Keratinocyte (primary cell): ENCODE measurements at regions not wholly inside any gene's neighbourhood (a gene's known extent, or its start where the extent isn't known, plus 50 kb on each side); places are given as distances from the start of the nearest gene placed in this dataset.

ENCODE experiments used
- DNase-seq: peaks from one replicate; pipeline ENCODE4 v3.0.0-alpha.2; 2011; ENCODE audit warnings: low read depth, missing footprints, low spot score
- FAIRE-seq: peaks from 2 replicates; lab custom pipeline; 2011; peaks lifted over from hg19 to GRCh38; lab: Jason Lieb, UNC
- H2AFZ ChIP-seq: 2 replicates; pipeline ENCODE4 v1.6.0; 2012; ENCODE audit warnings: low read length, control low read depth, inconsistent platforms; ENCODE audit not compliant: control insufficient read depth
- H3K27ac ChIP-seq: 2 replicates; pipeline ENCODE4 v1.5.1; 2011; ENCODE audit warnings: low read length; ENCODE audit not compliant: control insufficient read depth, insufficient read depth
- H3K27me3 ChIP-seq: 3 replicates; pipeline ENCODE4 v1.6.0; 2011; ENCODE audit warnings: low read length; ENCODE audit not compliant: control insufficient read depth, insufficient read depth; ENCODE audit errors: extremely low read depth
- H3K36me3 ChIP-seq, 2 experiments: 2 replicates in 1 of 2; 3 replicates in 1 of 2; pipeline ENCODE4 v1.5.1; 2011; ENCODE audit warnings: low read length in 2 of 2, mild to moderate bottlenecking in 1 of 2; ENCODE audit not compliant: control insufficient read depth in 2 of 2, insufficient read depth in 2 of 2; ENCODE audit errors: extremely low read depth in 1 of 2
- H3K4me1 ChIP-seq: 3 replicates; pipeline ENCODE4 v1.5.1; 2011; ENCODE audit warnings: low read length; ENCODE audit not compliant: control insufficient read depth, insufficient read depth; ENCODE audit errors: extremely low read depth
- H3K4me2 ChIP-seq: 3 replicates; pipeline ENCODE4 v1.6.0; 2011; ENCODE audit warnings: low read depth, low read length; ENCODE audit not compliant: control insufficient read depth, insufficient read depth; ENCODE audit errors: extremely low read depth
- H3K4me3 ChIP-seq, 3 experiments: fragments of 200-600 bp in 1 of 3; sonication (generic) in 1 of 3; 2 replicates in 2 of 3; 3 replicates in 1 of 3; pipeline ENCODE4 v1.5.1; 2011 to 2016; ENCODE audit warnings: low read length in 3 of 3, mild to moderate bottlenecking in 3 of 3, control low read depth in 2 of 3, inconsistent platforms in 1 of 3, low read depth in 1 of 3, mixed read lengths in 1 of 3, mixed run types in 1 of 3, moderate library complexity in 1 of 3; ENCODE audit not compliant: control insufficient read depth in 2 of 3, insufficient read depth in 2 of 3; ENCODE audit errors: extremely low read depth in 1 of 3
- H3K79me2 ChIP-seq: 2 replicates; pipeline ENCODE4 v1.6.0; 2012; ENCODE audit warnings: low read length; ENCODE audit not compliant: control insufficient read depth, insufficient read depth
- H3K9ac ChIP-seq: 3 replicates; pipeline ENCODE4 v1.6.0; 2011; ENCODE audit warnings: low read length; ENCODE audit not compliant: control insufficient read depth, insufficient read depth; ENCODE audit errors: extremely low read depth
- H3K9me1 ChIP-seq: 3 replicates; pipeline ENCODE4 v1.6.0; 2011; ENCODE audit warnings: low read length; ENCODE audit not compliant: control insufficient read depth, insufficient read depth; ENCODE audit errors: extremely low read depth
- H3K9me3 ChIP-seq: 2 replicates; pipeline ENCODE4 v1.5.1; 2012; ENCODE audit warnings: low read depth, low read length; ENCODE audit not compliant: control insufficient read depth
- H4K20me1 ChIP-seq: 3 replicates; pipeline ENCODE4 v1.6.0; 2011; ENCODE audit warnings: low read length; ENCODE audit not compliant: control insufficient read depth, insufficient read depth; ENCODE audit errors: extremely low read depth
- EZH2 ChIP-seq: IDR thresholded peaks from one replicate; pipeline ENCODE4 v1.6.1; 2012; ENCODE audit warnings: inconsistent platforms, mild to moderate bottlenecking, low read length, moderate library complexity
- dilution Hi-C: fragments of 300-500 bp; cut with MboI; formaldehyde crosslinking; loops from one replicate; pipeline ENCODE4 v1.7.0; 2020; ENCODE audit warnings: low sequenced_read_pairs; ENCODE audit not compliant: extremely low pct_ligation_motif_present
- TF ChIP-seq, protein P1 (sequence below), 3 experiments: IDR thresholded peaks in 1 of 3; conservative IDR thresholded peaks in 1 of 3; optimal IDR thresholded peaks in 1 of 3; 2 replicates in 2 of 3; 3 replicates in 1 of 3; pipeline versions ENCODE3 to v1.5.1; 2011; ENCODE audit warnings: low read length in 3 of 3, mild to moderate bottlenecking in 3 of 3, moderate library complexity in 2 of 3, control low read depth in 1 of 3, inconsistent platforms in 1 of 3; ENCODE audit not compliant: insufficient read depth in 2 of 3; ENCODE audit errors: extremely low read depth in 1 of 3

DNA sequence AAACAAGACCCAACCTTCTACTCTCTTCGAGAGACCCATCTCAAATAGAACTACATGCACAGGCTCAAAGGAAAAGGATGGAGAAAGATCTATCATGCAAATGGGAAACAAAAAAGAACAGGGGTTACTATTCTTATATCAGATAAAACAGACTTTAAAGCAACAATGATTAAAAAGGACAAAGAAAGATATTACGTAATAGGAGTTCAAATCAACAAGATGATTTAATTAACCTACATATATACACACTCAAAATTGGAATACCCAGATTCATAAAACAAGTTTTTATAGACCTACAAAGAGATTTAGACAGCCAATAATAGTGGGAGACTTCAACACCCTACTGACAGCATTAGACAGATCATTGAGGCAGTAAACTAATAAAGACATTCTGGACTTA is 536.6 kb upstream of the RAG2 start:
- no peak overlapping the region for H3K4me2 ChIP-seq
- H4K20me1 ChIP-seq: no peaks in the 10 kb centered on the region
- DNase-seq: no peak
- H3K36me3 ChIP-seq: no peaks in the 10 kb centered on the region
- FAIRE-seq: no peak
- H3K79me2 ChIP-seq: no peaks in the 10 kb centered on the region
- no peak for TF ChIP-seq EZH2
- TF ChIP-seq, protein P1, sequence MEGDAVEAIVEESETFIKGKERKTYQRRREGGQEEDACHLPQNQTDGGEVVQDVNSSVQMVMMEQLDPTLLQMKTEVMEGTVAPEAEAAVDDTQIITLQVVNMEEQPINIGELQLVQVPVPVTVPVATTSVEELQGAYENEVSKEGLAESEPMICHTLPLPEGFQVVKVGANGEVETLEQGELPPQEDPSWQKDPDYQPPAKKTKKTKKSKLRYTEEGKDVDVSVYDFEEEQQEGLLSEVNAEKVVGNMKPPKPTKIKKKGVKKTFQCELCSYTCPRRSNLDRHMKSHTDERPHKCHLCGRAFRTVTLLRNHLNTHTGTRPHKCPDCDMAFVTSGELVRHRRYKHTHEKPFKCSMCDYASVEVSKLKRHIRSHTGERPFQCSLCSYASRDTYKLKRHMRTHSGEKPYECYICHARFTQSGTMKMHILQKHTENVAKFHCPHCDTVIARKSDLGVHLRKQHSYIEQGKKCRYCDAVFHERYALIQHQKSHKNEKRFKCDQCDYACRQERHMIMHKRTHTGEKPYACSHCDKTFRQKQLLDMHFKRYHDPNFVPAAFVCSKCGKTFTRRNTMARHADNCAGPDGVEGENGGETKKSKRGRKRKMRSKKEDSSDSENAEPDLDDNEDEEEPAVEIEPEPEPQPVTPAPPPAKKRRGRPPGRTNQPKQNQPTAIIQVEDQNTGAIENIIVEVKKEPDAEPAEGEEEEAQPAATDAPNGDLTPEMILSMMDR (optimal IDR thresholded peaks at IDR 0.05 in 1 of 3, IDR thresholded peaks at IDR 0.05 in 1 of 3, conservative IDR thresholded peaks at IDR 0.05 in 1 of 3; ENCODE audit: extremely low read depth in 1 of 3, insufficient read depth in 2 of 3, low read length in 3 of 3): no peak
- no peaks in the 10 kb centered on the region for H3K27me3 ChIP-seq
- no peak overlapping the region for H2AFZ ChIP-seq
- no peak overlapping the region for H3K4me3 ChIP-seq
- no peak overlapping the region for H3K9ac ChIP-seq
- H3K9me3 ChIP-seq: no peaks in the 10 kb centered on the region
- H3K27ac ChIP-seq: no peak overlapping the region
- dilution Hi-C loops: no loop called here
- no peaks in the 10 kb centered on the region for H3K9me1 ChIP-seq
- no peaks in the 10 kb centered on the region for H3K4me1 ChIP-seq

DNA sequence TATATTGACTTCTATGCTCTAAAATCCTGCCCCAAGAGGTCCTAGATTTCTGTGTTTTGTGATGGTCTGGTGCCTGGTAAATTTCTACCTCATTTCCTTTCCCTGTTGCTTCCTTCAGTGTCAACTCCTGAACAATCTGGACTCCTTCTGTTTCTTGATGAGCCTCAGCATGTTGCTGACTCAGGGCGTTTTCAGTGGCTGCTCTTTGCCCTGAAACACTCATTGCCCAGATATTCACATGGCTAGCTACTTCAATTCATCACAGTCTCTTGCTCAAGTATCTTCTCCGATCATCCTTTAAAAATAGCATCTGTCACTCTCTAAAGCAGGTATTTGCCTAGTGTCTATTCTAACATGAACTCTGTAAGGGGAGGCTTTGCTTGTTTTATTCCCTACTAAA is 526.3 kb upstream of the RAG2 start:
- dilution Hi-C loops: no loop called here
- Histone ChIP-seq H3K36me3 (no peaks in the 10 kb centered on the region), H3K9me1 (no peaks in the 10 kb centered on the region), H3K4me3 (no peak overlapping the region), H3K9ac (no peak overlapping the region), H3K79me2 (no peaks in the 10 kb centered on the region), H3K9me3 (no peaks in the 10 kb centered on the region), H4K20me1 (no peaks in the 10 kb centered on the region), H3K4me1 (no peaks in the 10 kb centered on the region), H2AFZ (no peak overlapping the region), H3K27ac (no peak overlapping the region), H3K4me2 (no peak overlapping the region), H3K27me3 (no peaks in the 10 kb centered on the region)
- FAIRE-seq (no peak), DNase-seq (no peak)
- TF ChIP-seq, protein P1 (optimal IDR thresholded peaks at IDR 0.05 in 1 of 3, IDR thresholded peaks at IDR 0.05 in 1 of 3, conservative IDR thresholded peaks at IDR 0.05 in 1 of 3; ENCODE audit: extremely low read depth in 1 of 3, insufficient read depth in 2 of 3, low read length in 3 of 3): no peak
- no peak for TF ChIP-seq EZH2
